GM13977 (cell line): ENCODE measurements at regions not wholly inside any gene's neighbourhood (a gene's known extent, or its start where the extent isn't known, plus 50 kb on each side); places are given as distances from the start of the nearest gene placed in this dataset.

Source experiments
- DNase-seq: peaks from one replicate; pipeline ENCODE4 v3.0.0; 2012; ENCODE audit warnings: low spot score
- in situ Hi-C: fragments of 300-500 bp; cut with MboI; formaldehyde crosslinking; loops from one replicate; pipeline ENCODE4 v1.12.0; 2022; ENCODE audit warnings: low sequenced_read_pairs, low pct_unique_long_range_greater_than_20kb, mixed read lengths, inconsistent platforms; ENCODE audit not compliant: unreplicated experiment
- TF ChIP-seq, protein P1 (sequence below): IDR thresholded peaks from 2 replicates; pipeline ENCODE4 v1.5.1; 2012; ENCODE audit warnings: mild to moderate bottlenecking, control low read depth; ENCODE audit not compliant: insufficient read depth; ENCODE audit errors: extremely low read depth, missing control alignments

DNA sequence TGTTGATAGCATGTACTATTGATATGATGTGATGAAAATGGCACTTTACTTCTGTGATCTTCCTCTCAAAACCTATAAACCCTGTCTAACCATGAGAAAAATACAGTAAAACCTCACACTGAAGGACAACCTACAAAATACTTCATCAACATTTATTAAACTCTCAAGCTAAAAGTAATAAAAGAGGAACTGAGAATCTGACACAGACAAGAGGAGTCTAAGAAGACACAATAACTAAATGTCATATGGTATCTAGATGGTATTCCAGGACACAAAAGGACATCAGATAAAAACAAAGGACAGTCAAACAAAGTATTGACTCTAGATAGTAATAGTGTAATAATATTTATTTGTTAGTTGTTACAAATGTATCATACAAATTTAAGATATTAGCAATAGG, 655.3 kb downstream of the SH3BGRL start:
- in situ Hi-C loops = no loop called here
- TF ChIP-seq, protein P1, sequence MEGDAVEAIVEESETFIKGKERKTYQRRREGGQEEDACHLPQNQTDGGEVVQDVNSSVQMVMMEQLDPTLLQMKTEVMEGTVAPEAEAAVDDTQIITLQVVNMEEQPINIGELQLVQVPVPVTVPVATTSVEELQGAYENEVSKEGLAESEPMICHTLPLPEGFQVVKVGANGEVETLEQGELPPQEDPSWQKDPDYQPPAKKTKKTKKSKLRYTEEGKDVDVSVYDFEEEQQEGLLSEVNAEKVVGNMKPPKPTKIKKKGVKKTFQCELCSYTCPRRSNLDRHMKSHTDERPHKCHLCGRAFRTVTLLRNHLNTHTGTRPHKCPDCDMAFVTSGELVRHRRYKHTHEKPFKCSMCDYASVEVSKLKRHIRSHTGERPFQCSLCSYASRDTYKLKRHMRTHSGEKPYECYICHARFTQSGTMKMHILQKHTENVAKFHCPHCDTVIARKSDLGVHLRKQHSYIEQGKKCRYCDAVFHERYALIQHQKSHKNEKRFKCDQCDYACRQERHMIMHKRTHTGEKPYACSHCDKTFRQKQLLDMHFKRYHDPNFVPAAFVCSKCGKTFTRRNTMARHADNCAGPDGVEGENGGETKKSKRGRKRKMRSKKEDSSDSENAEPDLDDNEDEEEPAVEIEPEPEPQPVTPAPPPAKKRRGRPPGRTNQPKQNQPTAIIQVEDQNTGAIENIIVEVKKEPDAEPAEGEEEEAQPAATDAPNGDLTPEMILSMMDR = no peak
- no peak for DNase-seq

DNA sequence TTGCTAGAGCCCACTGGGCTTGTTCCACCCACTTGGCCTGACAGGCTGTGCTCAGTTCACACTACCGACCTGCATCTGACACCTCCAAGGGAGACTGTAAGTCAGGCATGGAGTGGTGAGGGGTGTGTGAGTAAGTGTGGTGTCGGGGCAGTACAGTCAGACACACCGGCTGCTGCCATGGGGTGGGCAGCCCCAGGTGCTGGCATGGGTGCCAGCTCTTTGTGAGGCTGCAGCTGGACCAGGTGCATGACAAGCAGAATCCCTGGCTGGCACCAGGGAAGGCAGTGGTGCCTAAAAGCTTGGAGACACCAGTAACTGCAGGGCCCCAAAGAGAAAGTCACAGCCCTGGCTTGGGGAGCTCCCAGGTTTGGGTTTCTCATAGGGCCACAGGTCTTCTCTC, 665.0 kb downstream of the SH3BGRL start:
- TF ChIP-seq, protein P1 = no peak
- in situ Hi-C loops = no loop called here
- no peak for DNase-seq

DNA sequence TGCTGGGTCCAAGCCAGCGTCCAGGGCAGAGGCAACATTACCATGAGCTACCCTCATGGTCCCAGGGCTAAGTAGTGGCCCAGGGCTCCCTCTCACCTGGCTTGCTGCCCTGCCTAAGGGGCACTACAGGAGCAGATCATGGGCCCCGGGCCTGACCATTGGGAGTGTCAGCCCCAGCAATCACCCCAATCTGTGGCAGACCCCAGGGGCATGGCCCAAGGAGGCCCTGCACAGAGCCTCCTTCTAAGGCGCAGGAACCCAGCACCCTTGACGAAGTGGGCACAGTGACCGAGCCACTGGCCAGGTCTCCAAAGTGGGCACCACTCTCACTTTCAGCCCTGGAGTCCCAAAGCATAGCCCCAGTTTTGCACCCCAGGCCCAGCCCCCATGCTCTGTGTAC, 667.1 kb downstream of the SH3BGRL start:
- DNase-seq = no peak
- TF ChIP-seq, protein P1 = no peak
- in situ Hi-C loops = no loop called here

DNA sequence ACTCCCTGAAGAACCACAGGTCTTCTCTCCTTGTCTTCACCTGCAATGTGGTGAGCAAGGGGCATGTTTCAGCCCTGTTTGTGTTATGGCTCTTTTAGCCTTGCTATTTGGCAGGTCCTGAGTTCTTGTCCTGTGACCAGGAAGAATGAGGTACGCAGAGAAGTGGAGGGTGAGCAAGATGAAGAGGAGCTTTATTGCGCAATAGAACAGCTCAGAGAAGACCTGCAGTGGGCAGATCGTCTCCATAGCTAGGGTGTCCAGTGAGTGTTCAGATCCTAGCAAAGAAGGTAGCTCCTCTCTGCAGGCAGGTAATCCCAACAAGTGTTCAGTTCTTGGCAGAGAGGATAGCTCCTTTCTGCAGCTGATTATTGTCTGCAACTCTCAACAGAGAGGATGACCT, 672.9 kb downstream of the SH3BGRL start:
- in situ Hi-C loops = no loop called here
- TF ChIP-seq, protein P1 = no peak
- DNase-seq = no peak

DNA sequence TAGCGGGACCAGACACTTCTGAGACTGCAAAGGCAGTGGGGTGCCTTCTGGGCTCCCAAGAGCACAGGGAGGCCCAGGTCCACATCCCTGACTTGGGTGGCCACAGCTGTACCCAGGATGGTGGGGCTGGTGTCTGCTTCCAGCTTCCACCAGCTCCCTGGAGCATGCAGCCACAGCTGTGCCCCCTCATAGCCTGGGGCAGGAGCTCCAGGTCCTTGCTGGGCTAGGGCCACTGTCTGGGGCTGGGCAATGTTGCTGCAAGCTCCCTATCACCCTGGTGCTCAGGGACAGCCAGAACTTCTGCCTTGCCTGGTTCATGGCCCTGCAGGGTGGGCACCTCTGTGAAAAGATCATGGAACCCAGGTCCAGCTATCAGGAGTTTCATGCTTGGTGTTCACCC, 673.9 kb downstream of the SH3BGRL start:
- DNase-seq = no peak
- TF ChIP-seq, protein P1 = no peak
- in situ Hi-C loops = no loop called here

DNA sequence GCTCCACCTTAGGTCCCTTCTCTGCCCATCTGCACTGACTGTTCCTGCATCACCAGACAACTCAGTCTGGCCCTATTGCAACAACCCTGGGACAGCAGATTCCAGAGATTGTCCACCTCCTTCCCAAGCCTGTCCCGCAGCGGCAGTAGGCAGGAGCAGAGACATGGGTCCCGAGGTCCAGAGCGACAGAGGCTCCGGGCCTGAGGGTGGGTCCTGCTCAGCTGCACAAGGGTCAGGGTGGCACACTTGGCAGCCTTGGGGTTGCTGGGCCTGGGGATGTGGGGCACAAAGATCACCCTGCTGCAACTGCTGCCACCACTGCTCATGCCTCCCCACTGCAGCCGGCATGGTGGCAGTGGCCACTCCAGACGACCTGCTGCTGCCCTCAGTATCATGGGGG, 674.5 kb downstream of the SH3BGRL start:
- in situ Hi-C loops = no loop called here
- no peak for DNase-seq
- TF ChIP-seq, protein P1 = no peak

DNA sequence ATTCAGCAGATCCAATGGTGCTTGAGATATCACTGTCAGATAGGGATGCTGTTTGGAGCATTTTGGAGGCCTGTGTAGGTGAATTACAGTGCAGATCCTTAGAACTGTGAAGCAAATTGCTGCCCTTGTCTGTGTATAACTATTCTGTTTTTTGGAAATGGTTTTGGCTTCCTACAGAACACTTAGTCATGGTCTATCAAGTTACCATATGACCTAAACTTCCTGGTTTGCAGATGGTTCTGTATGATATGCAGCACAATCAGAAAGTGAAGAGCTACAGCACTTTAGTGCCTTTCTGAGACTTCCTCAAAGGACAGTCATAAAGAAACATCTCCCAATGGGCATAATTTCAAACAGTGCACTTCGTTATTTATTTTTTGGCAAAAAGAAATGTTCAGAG, 688.6 kb downstream of the SH3BGRL start:
- TF ChIP-seq, protein P1 = no peak
- in situ Hi-C loops = no loop called here
- no peak for DNase-seq
